Astrocyte (in vitro differentiated cells and primary cell): ENCODE measurements at regions not wholly inside any gene's neighbourhood (a gene's known extent, or its start where the extent isn't known, plus 50 kb on each side); places are given as distances from the start of the nearest gene placed in this dataset.

Experiments used
- DNase-seq: peaks from one replicate; pipeline ENCODE4 v3.0.0-alpha.2; 2010; ENCODE audit warnings: low read depth
- FAIRE-seq: peaks from 2 replicates; lab custom pipeline; 2011; peaks lifted over from hg19 to GRCh38; lab: Jason Lieb, UNC
- H2AFZ ChIP-seq: 2 replicates; pipeline ENCODE4 v1.6.0; 2012; ENCODE audit warnings: low read depth, low read length, inconsistent platforms
- H3K27ac ChIP-seq: 2 replicates; pipeline ENCODE4 v1.5.1; 2011; ENCODE audit warnings: low read depth, low read length, inconsistent platforms
- H3K27me3 ChIP-seq: 2 replicates; pipeline ENCODE4 v1.6.0; 2011; ENCODE audit warnings: low read length, inconsistent platforms; ENCODE audit not compliant: insufficient read depth
- H3K36me3 ChIP-seq: 2 replicates; pipeline ENCODE4 v1.5.1; 2011; ENCODE audit warnings: low read length, inconsistent platforms; ENCODE audit not compliant: insufficient read depth
- H3K4me1 ChIP-seq: 2 replicates; pipeline ENCODE4 v1.5.1; 2011; ENCODE audit warnings: low read length, inconsistent platforms; ENCODE audit not compliant: insufficient read depth
- H3K4me2 ChIP-seq: 2 replicates; pipeline ENCODE4 v1.6.0; 2012; ENCODE audit warnings: low read length, inconsistent platforms
- H3K4me3 ChIP-seq: 2 replicates; pipeline ENCODE4 v1.5.1; 2011; ENCODE audit warnings: low read depth, mild to moderate bottlenecking, low read length, inconsistent platforms; ENCODE audit not compliant: insufficient read depth
- H3K79me2 ChIP-seq: 2 replicates; pipeline ENCODE4 v1.6.0; 2012; ENCODE audit warnings: mild to moderate bottlenecking, low read length, inconsistent platforms; ENCODE audit not compliant: insufficient read depth
- H3K9ac ChIP-seq: 2 replicates; pipeline ENCODE4 v1.6.0; 2012; ENCODE audit warnings: mild to moderate bottlenecking, low read length, inconsistent platforms
- H3K9me3 ChIP-seq: 2 replicates; pipeline ENCODE4 v1.5.1; 2012; ENCODE audit warnings: low read depth, mild to moderate bottlenecking, low read length, inconsistent platforms; ENCODE audit not compliant: insufficient read depth
- H4K20me1 ChIP-seq: 2 replicates; pipeline ENCODE4 v1.6.0; 2012; ENCODE audit warnings: low read length, inconsistent platforms; ENCODE audit not compliant: insufficient read depth
- H3K27ac Mint-ChIP-seq: one replicate; pipeline ENCODE4 v1.8.0; 2021; ENCODE audit warnings: mild to moderate bottlenecking, mixed read lengths; ENCODE audit not compliant: unreplicated experiment
- H3K27me3 Mint-ChIP-seq: one replicate; pipeline ENCODE4 v1.8.0; 2021; ENCODE audit warnings: low read depth, mixed read lengths; ENCODE audit not compliant: unreplicated experiment
- H3K36me3 Mint-ChIP-seq: one replicate; pipeline ENCODE4 v1.8.0; 2021; ENCODE audit warnings: low read depth, mixed read lengths; ENCODE audit not compliant: unreplicated experiment
- H3K4me1 Mint-ChIP-seq: one replicate; pipeline ENCODE4 v1.8.0; 2021; ENCODE audit warnings: low read depth, mixed read lengths; ENCODE audit not compliant: unreplicated experiment
- H3K4me3 Mint-ChIP-seq: one replicate; pipeline ENCODE4 v1.8.0; 2021; ENCODE audit warnings: mild to moderate bottlenecking, moderate library complexity, mixed read lengths; ENCODE audit not compliant: unreplicated experiment
- H3K9me3 Mint-ChIP-seq: one replicate; pipeline ENCODE4 v1.8.0; 2021; ENCODE audit warnings: mild to moderate bottlenecking, mixed read lengths; ENCODE audit not compliant: unreplicated experiment
- EZH2 ChIP-seq: IDR thresholded peaks from 2 replicates; pipeline ENCODE4 v1.6.1; 2012; ENCODE audit warnings: mild to moderate bottlenecking, low read length, inconsistent platforms; ENCODE audit not compliant: insufficient read depth
- TF ChIP-seq, protein P1 (sequence below): IDR thresholded peaks from 2 replicates; pipeline ENCODE4 v1.5.1; 2011; ENCODE audit warnings: low read depth, mild to moderate bottlenecking, inconsistent platforms, low read length, moderate library complexity; ENCODE audit not compliant: insufficient read depth

DNA sequence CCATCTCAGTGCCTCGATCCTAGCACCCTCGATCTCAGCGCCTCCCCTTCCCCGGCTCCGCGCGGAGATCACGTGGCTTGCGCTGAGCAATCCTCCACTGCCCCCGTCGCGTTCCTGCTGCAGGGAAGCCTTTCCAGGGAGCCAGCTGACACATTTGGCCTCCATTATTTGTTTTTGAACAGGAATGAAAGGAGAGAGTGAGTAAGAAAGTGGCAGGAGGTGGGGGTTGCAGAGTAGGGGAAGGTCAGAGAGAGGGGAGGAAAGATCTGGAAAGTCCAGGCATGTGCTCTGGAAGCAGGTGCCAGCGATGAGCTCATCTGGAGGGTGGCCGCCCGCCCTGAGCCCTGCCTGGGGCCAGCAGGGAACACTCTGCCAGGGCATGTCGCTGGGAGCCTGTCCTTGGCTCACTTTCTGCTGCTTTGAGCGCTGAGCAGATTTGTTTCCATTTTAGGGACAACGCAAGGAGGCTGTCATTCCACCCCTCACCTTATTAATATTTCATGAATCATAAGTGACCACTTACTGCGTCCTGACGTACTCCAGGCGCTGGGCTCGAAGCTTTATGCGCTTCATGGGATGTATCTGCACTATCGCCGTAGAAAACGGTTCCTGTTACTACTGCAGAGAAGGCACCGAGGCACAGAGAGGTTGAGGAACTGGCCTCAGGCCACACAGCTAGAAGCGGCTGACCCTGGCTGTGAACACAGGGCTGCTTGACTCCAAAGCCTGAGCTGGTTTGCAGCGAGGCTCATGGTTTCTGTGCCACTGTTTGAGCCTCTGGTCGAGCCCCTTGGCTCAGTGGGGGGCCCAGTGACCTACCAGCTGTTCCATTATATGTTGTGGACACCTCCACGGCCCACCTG is 283.1 kb downstream of the SEC14L1 start:
- H3K4me2 ChIP-seq = peak overlapping the region; percentile 70
- H3K9me3 Mint-ChIP-seq = no peaks in the 10 kb centered on the region
- peak overlapping the region; percentile 73 for H3K9ac ChIP-seq
- peak overlapping the region; percentile 93 for H3K27ac ChIP-seq
- H3K4me3 Mint-ChIP-seq = peak overlapping the region; percentile 6
- H3K79me2 ChIP-seq = peaks cover 89% of the 10 kb centered on the region
- peak overlapping the region; percentile 75 for H3K27ac Mint-ChIP-seq
- FAIRE-seq (no peak), DNase-seq (peak; percentile 97)
- peaks cover 60% of the 10 kb centered on the region for H3K4me1 Mint-ChIP-seq
- H3K4me1 ChIP-seq = peaks cover 98% of the 10 kb centered on the region
- no peaks in the 10 kb centered on the region for H3K36me3 ChIP-seq
- no peak overlapping the region for H2AFZ ChIP-seq
- H3K4me3 ChIP-seq = no peak overlapping the region
- no peaks in the 10 kb centered on the region for H3K27me3 ChIP-seq
- H3K27me3 Mint-ChIP-seq = no peaks in the 10 kb centered on the region
- no peak for TF ChIP-seq EZH2
- TF ChIP-seq, protein P1, sequence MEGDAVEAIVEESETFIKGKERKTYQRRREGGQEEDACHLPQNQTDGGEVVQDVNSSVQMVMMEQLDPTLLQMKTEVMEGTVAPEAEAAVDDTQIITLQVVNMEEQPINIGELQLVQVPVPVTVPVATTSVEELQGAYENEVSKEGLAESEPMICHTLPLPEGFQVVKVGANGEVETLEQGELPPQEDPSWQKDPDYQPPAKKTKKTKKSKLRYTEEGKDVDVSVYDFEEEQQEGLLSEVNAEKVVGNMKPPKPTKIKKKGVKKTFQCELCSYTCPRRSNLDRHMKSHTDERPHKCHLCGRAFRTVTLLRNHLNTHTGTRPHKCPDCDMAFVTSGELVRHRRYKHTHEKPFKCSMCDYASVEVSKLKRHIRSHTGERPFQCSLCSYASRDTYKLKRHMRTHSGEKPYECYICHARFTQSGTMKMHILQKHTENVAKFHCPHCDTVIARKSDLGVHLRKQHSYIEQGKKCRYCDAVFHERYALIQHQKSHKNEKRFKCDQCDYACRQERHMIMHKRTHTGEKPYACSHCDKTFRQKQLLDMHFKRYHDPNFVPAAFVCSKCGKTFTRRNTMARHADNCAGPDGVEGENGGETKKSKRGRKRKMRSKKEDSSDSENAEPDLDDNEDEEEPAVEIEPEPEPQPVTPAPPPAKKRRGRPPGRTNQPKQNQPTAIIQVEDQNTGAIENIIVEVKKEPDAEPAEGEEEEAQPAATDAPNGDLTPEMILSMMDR = no peak
- H3K36me3 Mint-ChIP-seq = peaks cover 5% of the 10 kb centered on the region
- H3K9me3 ChIP-seq = no peaks in the 10 kb centered on the region
- H4K20me1 ChIP-seq = peaks cover 60% of the 10 kb centered on the region

- peaks cover 98% of the 10 kb centered on the region for H3K4me1 ChIP-seq
- Mint-ChIP-seq H3K27ac (no peak overlapping the region), H3K4me1 (peaks cover 65% of the 10 kb centered on the region), H3K9me3 (no peaks in the 10 kb centered on the region), H3K36me3 (peaks cover 5% of the 10 kb centered on the region), H3K27me3 (no peaks in the 10 kb centered on the region), H3K4me3 (no peak overlapping the region)
- no peak overlapping the region for H2AFZ ChIP-seq
- H3K27ac ChIP-seq = peak overlapping the region; percentile 93
- H3K9me3 ChIP-seq = no peaks in the 10 kb centered on the region
- no peaks in the 10 kb centered on the region for H3K36me3 ChIP-seq
- H3K9ac ChIP-seq = peak overlapping the region; percentile 74
- peaks cover 89% of the 10 kb centered on the region for H3K79me2 ChIP-seq
- FAIRE-seq (no peak), DNase-seq (peak; percentile 92)
- peaks cover 60% of the 10 kb centered on the region for H4K20me1 ChIP-seq
- TF ChIP-seq EZH2 = no peak
- TF ChIP-seq, protein P1 = no peak
- no peaks in the 10 kb centered on the region for H3K27me3 ChIP-seq
- H3K4me2 ChIP-seq = peak overlapping the region; percentile 70
- H3K4me3 ChIP-seq = no peak overlapping the region
Measured at GRCh38 chr17:77424585-77425344, 284.0 kb downstream of the SEC14L1 start.
